ENCODE measurements at regions not wholly inside any gene's neighbourhood (a gene's known extent, or its start where the extent isn't known, plus 50 kb on each side); places are given as distances from the start of the nearest gene placed in this dataset.

DNA sequence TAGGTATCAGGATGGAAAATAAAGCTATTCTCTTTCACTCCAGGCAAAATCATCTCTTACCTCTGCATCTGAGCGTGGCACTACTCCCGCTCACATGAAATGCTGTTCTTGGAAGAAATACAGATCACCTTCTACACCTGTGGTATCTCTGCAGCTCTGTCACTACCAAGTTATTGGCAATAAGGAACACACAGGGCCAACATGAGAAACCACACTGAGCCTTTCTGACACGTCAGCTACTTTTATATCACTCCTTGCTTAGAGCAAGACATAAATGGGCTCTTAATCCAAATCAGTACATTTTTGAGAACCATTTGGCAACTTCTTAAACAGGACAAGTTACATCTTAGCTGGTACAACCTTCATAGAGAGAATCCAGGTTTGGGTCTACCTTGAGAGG, 101.8 kb upstream of the GUCY1A1 start:
- no peak overlapping the region for H3K4me3 ChIP-seq (ENCODE audit: low read length)
- DNase-seq (ENCODE audit: low read depth) = no peak
- TF ChIP-seq, protein P1, sequence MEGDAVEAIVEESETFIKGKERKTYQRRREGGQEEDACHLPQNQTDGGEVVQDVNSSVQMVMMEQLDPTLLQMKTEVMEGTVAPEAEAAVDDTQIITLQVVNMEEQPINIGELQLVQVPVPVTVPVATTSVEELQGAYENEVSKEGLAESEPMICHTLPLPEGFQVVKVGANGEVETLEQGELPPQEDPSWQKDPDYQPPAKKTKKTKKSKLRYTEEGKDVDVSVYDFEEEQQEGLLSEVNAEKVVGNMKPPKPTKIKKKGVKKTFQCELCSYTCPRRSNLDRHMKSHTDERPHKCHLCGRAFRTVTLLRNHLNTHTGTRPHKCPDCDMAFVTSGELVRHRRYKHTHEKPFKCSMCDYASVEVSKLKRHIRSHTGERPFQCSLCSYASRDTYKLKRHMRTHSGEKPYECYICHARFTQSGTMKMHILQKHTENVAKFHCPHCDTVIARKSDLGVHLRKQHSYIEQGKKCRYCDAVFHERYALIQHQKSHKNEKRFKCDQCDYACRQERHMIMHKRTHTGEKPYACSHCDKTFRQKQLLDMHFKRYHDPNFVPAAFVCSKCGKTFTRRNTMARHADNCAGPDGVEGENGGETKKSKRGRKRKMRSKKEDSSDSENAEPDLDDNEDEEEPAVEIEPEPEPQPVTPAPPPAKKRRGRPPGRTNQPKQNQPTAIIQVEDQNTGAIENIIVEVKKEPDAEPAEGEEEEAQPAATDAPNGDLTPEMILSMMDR (conservative IDR thresholded peaks at IDR 0.05; ENCODE audit: low read depth, low read length) = no peak

DNA sequence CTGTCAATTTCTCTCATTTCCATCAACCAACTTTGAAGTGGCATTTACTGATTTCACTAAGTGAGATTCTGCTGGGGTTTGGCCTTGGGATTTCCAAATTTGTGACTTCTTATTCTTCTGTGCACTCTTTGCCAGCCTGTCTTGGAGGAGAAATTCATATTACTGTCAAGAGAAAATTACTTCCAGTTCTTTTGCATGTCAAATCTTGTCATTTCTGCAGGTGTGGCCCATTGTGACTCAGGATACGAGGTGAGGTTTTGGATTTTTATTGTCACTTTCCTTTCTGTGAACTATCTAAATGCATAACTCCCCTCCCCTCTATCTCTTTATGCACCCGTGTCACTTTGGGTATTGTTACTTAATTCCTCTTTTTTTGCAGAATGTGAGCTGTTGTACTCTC, 102.6 kb upstream of the GUCY1A1 start:
- no peak overlapping the region for H3K4me3 ChIP-seq (ENCODE audit: low read length)
- DNase-seq (ENCODE audit: low read depth) = no peak
- TF ChIP-seq, protein P1 (conservative IDR thresholded peaks at IDR 0.05; ENCODE audit: low read depth, low read length) = no peak

DNA sequence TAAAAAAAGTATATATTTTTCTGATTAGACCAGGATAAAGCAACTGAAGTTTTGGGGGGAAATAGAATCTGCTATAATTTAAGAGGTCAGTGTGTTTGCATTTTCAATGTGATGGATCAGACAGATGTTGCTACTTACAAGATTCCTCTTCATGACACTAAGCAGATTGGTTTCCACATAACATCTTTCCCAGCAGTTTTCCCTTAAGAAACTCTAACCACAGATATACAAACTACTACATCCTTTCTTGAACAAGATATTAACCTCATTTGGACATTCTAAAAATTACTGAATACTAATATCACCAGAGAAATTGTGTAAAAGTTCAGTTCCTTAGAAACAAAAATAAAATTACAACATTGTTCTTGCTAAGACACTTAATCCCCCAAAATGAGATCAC, 106.7 kb upstream of the GUCY1A1 start:
- TF ChIP-seq, protein P1 (conservative IDR thresholded peaks at IDR 0.05; ENCODE audit: low read depth, low read length) = no peak
- DNase-seq (ENCODE audit: low read depth) = no peak
- no peak overlapping the region for H3K4me3 ChIP-seq (ENCODE audit: low read length)

DNA sequence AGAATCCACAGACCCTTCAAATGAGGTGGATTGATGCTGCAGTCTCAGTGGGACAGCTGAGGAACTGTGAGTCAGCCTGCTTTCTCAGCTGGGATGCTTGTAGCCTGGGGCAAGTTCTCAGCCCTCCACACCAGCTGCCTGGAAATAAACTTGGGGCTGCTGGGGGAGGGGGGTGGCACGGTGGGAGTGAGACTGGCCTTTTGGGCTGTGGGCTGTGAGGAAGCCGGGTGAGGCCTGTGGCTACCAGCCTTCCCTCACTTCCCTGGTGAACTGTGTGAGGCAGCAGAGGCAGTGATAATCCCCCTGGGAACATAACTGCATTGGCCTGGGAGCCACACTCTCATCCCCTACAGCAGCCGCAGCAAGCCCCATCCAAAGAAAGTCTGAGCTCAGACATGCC, 114.5 kb upstream of the GUCY1A1 start:
- no peak for DNase-seq (ENCODE audit: low read depth)
- no peak overlapping the region for H3K4me3 ChIP-seq (ENCODE audit: low read length)
- TF ChIP-seq, protein P1 (conservative IDR thresholded peaks at IDR 0.05; ENCODE audit: low read depth, low read length) = no peak

DNA sequence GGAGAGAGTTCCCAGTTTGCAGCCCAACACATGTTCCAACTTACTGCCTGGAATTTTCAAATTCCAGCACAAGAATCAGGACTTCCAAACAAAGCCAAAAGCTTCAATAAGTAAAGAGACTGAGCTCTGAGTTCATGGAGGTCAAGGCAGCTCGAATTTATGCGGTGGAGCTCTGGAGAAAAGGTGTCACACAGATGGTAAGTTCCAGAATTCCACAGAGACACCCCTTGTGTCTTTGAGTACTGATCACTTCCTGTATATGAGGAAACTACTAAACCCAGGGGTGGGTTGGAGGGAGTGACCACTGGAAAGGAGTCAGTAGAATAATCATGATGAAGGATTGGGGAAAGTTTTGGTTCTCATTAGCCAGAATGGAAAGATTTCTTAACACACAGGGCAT, 118.5 kb upstream of the GUCY1A1 start:
- H3K4me3 ChIP-seq (ENCODE audit: low read length) = no peak overlapping the region
- TF ChIP-seq, protein P1 (conservative IDR thresholded peaks at IDR 0.05; ENCODE audit: low read depth, low read length) = no peak
- DNase-seq (ENCODE audit: low read depth) = no peak

DNA sequence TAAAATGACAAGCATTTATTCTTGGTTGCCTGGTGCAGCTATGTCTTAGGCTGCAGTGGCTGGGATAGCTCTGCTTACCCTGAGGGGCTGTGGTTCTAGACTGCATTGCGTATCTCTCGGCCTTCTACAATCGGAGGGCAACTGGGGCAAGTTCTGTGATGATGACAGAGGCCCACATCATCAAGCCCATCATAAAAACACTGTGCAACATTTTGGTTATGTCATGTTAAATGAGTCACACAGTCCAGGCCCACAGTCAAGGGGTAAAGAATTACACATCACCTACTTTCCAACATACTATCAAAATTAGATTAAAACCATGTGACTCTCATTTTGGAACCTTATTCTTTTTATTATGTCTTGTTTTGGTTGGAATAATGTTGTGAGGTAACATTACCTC, 120.2 kb upstream of the GUCY1A1 start:
- DNase-seq (ENCODE audit: low read depth) = no peak
- TF ChIP-seq, protein P1 (conservative IDR thresholded peaks at IDR 0.05; ENCODE audit: low read depth, low read length) = no peak
- H3K4me3 ChIP-seq (ENCODE audit: low read length) = no peak overlapping the region

DNA sequence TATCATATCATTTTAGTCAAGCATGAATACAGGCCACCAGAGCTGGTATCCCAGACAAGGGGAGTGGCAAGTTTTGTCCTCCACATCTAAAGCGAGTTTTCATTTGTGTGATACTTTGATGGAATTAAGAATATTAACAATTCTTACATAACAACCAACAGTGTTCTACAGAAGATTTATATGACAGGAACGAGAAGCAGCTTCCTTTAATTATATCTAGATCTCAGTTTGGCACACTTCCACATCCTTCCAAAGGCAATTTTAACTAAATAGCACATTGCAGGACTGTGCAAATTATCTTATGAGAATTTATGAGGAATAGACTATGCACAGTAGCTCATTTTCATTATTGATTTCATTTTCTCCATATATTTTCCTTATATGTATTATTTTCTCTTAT, 121.2 kb upstream of the GUCY1A1 start:
- DNase-seq (ENCODE audit: low read depth) = no peak
- H3K4me3 ChIP-seq (ENCODE audit: low read length) = no peak overlapping the region
- TF ChIP-seq, protein P1 (conservative IDR thresholded peaks at IDR 0.05; ENCODE audit: low read depth, low read length) = no peak

Data from retinal pigment epithelial cell (primary cell).